Coronary artery (tissue), 2 donors: ENCODE measurements at regions not wholly inside any gene's neighbourhood (a gene's known extent, or its start where the extent isn't known, plus 50 kb on each side); places are given as distances from the start of the nearest gene placed in this dataset.

ENCODE experiments used
- DNase-seq: peaks from one replicate; pipeline ENCODE4 v3.0.0-alpha.2; 2017; ENCODE audit warnings: low spot score
- H3K27ac ChIP-seq, 2 donors: fragments of 200-600 bp; sonication (generic); one replicate each; pipeline ENCODE4 v1.5.1; 2016 to 2019
- H3K4me3 ChIP-seq: fragments of 200-600 bp; sonication (generic); 2 replicates; pipeline ENCODE4 v1.5.1; 2016; ENCODE audit warnings: mild to moderate bottlenecking, moderate library complexity
- TF ChIP-seq, protein P1 (sequence below): fragments of 200-600 bp; sonication (generic); IDR thresholded peaks from one replicate; pipeline ENCODE4 v1.5.1; 2019; ENCODE audit warnings: antibody characterized with exemption

- peak overlapping the region; percentile 19 to 81 for H3K27ac ChIP-seq
- TF ChIP-seq, protein P1, sequence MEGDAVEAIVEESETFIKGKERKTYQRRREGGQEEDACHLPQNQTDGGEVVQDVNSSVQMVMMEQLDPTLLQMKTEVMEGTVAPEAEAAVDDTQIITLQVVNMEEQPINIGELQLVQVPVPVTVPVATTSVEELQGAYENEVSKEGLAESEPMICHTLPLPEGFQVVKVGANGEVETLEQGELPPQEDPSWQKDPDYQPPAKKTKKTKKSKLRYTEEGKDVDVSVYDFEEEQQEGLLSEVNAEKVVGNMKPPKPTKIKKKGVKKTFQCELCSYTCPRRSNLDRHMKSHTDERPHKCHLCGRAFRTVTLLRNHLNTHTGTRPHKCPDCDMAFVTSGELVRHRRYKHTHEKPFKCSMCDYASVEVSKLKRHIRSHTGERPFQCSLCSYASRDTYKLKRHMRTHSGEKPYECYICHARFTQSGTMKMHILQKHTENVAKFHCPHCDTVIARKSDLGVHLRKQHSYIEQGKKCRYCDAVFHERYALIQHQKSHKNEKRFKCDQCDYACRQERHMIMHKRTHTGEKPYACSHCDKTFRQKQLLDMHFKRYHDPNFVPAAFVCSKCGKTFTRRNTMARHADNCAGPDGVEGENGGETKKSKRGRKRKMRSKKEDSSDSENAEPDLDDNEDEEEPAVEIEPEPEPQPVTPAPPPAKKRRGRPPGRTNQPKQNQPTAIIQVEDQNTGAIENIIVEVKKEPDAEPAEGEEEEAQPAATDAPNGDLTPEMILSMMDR: no peak
- DNase-seq: no peak
- no peak overlapping the region for H3K4me3 ChIP-seq
Measured at GRCh38 chr2:215850380-215850779, 163.0 kb downstream of the MREG start.

DNA sequence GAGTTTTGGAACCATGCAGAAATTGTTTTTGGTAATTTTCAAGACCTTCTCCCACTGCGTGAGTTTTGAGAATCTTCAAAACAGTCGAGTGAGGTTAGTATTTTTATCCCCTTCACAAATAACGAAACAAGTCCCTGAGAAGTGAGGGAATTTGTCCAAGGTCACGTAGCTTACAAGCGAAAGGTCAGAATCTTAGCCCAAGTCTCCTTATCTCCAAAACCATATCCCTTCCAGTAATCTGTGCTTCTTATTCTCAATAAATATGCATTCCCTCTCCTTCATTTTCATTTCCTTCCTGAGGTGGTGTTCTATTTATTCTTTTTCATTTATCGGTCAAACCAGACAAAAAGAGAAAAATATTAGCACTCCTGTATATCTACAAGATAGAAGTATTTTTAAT, 163.6 kb downstream of the MREG start:
- TF ChIP-seq, protein P1: no peak
- no peak overlapping the region for H3K27ac ChIP-seq
- H3K4me3 ChIP-seq: no peak overlapping the region
- no peak for DNase-seq

DNA sequence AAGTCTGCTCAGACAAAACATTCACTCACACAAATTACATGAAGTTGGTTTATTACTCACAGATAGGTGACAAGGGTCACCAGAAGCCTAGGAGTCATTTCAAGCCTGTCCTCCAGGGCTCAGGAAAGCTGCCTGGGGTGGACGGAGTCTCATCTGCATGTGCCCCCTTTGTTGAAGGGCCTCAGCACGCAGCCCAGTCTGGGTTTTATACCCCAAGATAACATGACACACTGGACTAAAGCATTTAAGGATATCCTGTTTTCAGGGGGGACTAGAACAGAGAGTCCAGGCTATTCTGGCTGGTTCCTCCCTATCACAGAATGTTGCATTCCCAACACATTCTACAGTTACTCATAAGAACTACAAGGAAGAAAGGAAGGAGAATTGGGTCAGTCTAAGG, 164.7 kb downstream of the MREG start:
- TF ChIP-seq, protein P1: no peak
- no peak overlapping the region for H3K4me3 ChIP-seq
- H3K27ac ChIP-seq: no peak overlapping the region
- no peak for DNase-seq

GRCh38 chr2:215848146-215848545, 165.2 kb downstream of the MREG start:
- no peak overlapping the region for H3K4me3 ChIP-seq
- no peak for DNase-seq
- TF ChIP-seq, protein P1: no peak
- no peak overlapping the region for H3K27ac ChIP-seq

DNA sequence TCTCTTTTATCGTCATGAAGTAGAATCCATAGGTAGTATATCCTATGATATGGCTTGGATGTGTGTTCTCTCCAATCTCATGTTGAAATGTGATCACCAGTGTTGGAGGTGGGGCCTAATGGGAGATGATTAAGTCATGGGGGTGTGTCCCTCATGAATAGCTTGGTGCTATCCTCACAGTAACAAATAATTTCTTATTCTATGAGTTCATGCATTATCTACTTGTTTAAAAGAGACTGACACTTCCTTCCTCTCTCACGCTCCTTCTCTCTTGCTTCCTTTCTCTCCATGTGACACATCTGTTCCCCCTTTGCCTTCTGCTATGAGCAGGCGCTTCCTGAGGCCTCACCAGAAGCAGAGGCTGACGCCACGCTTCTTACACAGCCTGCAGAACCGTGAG, 165.6 kb downstream of the MREG start:
- H3K27ac ChIP-seq: no peak overlapping the region
- no peak for DNase-seq
- TF ChIP-seq, protein P1: no peak
- no peak overlapping the region for H3K4me3 ChIP-seq

- Histone ChIP-seq H3K4me3 (no peak overlapping the region), H3K27ac (no peak overlapping the region)
- TF ChIP-seq, protein P1: no peak
- no peak for DNase-seq
Measured at GRCh38 chr2:215847056-215847455, 166.3 kb downstream of the MREG start.

DNA sequence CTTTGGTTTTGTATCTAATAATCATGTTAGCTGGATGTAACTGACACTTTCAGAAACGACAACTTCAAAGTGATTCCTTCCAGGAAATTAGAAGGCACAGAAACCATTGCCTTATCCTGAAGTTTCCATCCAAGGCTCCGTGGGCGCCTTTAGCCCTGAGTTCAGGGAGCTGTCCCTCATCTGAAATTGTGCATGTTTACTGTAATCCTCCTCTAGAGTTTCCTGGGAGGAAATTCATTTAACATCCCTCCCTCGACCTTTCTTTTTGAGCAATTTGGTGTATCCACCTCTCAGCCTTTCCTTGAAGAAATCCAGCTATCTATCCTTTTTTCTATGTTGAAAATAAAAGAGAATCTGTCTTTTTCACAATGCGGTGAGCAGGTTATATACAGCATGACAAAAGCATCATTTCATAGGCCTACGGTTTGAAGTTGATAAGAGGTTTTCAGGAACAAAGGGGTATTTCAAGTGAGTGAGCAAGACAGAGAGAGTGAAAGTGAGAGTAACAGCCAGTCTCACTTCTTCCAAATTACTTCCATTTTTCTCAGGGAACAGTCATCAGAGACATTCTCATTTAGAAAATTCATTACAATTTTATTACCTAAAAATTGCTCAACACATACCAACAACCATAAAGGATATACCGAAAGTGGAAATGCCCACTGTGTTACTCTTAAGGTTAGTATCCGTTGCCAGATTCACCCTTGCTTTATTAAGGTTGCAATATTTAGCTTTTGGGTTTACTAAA, 167.3 kb downstream of the MREG start:
- H3K4me3 ChIP-seq: no peak overlapping the region
- TF ChIP-seq, protein P1: no peak
- no peak overlapping the region for H3K27ac ChIP-seq
- DNase-seq: no peak
